ENCODE measurements at regions not wholly inside any gene's neighbourhood (a gene's known extent, or its start where the extent isn't known, plus 50 kb on each side); places are given as distances from the start of the nearest gene placed in this dataset.

DNA sequence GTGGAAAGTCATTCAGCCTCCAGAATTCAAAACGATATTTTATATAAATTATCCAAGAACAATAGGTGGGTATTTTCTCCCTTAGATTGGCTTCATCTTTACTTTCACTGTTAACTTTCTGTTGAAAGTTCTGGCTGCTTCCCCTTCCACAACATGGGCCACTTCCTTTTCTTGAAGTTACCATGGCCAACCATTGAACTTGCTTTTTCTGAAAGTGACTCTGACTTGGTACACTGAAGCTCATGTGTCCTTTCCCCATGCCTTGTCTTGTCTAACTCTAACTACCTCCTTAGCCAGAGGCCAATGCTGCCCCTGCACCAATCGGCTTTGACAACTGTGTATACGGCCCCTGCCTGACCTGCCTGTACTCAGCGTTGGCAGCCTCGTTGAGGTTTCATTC lies 225.2 kb downstream of the FAT3 start (continued):
- TF ChIP-seq, protein P1, sequence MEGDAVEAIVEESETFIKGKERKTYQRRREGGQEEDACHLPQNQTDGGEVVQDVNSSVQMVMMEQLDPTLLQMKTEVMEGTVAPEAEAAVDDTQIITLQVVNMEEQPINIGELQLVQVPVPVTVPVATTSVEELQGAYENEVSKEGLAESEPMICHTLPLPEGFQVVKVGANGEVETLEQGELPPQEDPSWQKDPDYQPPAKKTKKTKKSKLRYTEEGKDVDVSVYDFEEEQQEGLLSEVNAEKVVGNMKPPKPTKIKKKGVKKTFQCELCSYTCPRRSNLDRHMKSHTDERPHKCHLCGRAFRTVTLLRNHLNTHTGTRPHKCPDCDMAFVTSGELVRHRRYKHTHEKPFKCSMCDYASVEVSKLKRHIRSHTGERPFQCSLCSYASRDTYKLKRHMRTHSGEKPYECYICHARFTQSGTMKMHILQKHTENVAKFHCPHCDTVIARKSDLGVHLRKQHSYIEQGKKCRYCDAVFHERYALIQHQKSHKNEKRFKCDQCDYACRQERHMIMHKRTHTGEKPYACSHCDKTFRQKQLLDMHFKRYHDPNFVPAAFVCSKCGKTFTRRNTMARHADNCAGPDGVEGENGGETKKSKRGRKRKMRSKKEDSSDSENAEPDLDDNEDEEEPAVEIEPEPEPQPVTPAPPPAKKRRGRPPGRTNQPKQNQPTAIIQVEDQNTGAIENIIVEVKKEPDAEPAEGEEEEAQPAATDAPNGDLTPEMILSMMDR (IDR thresholded peaks at IDR 0.05) = no peak
- TF ChIP-seq RCOR1 (IDR thresholded peaks at IDR 0.05; ENCODE audit: low read length) (no peak), RAD21 (IDR thresholded peaks at IDR 0.05; ENCODE audit: low read length) (no peak), FOSL2 (IDR thresholded peaks at IDR 0.05; ENCODE audit: borderline replicate concordance, low read depth) (no peak)
- TF ChIP-seq, protein P2, sequence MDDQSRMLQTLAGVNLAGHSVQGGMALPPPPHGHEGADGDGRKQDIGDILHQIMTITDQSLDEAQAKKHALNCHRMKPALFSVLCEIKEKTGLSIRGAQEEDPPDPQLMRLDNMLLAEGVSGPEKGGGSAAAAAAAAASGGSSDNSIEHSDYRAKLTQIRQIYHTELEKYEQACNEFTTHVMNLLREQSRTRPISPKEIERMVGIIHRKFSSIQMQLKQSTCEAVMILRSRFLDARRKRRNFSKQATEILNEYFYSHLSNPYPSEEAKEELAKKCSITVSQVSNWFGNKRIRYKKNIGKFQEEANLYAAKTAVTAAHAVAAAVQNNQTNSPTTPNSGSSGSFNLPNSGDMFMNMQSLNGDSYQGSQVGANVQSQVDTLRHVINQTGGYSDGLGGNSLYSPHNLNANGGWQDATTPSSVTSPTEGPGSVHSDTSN (IDR thresholded peaks at IDR 0.05) = no peak

DNA sequence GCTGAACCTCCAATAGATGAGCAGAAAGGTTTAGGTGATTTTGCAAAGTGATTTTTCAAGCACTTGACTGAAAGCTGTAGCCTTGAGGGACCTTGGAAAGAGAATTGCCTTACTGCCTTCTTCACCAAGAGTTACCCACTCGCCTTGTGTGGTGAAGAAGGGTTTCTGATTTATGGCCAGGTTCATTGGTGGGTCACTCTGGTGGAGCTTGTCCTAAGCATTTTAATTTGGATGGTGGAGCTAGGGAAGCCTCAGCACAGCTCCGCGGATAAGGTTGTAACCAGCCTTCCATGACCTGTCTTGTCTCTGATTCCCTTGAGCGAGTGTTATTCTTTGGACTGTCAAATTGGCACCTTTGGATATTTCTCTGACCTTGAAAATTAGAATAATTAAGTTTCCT lies 226.4 kb downstream of the FAT3 start:
- Histone ChIP-seq H3K4me2 (no peak overlapping the region), H3K27ac (ENCODE audit: low read depth in 2 of 2, low read length in 1 of 2) (no peak overlapping the region), H3K36me3 (replicated peaks in 1 of 2; ENCODE audit: control insufficient read depth in 1 of 2, insufficient read depth in 2 of 2, low read length in 1 of 2) (no peaks in the 10 kb centered on the region), H3K4me1 (ENCODE audit: control insufficient read depth in 1 of 2, insufficient read depth in 2 of 2, low read depth in 1 of 2, low read length in 1 of 2) (peaks cover 0 to 4% of the 10 kb centered on the region in 2 experiments; a peak in 3 of 4 replicates), H3K79me2 (ENCODE audit: insufficient read depth) (no peaks in the 10 kb centered on the region), H3F3A (replicated peaks; ENCODE audit: insufficient read depth) (peaks cover 16% of the 10 kb centered on the region), H3K4me3 (ENCODE audit: low read depth in 2 of 2, low read length in 1 of 2) (no peak overlapping the region), H4K20me1 (ENCODE audit: insufficient read depth) (no peaks in the 10 kb centered on the region), H2AFZ (ENCODE audit: low read depth) (no peak overlapping the region), H3K27me3 (ENCODE audit: insufficient read depth) (no peaks in the 10 kb centered on the region), H3K9me3 (no peaks in the 10 kb centered on the region), H3K9ac (no peak overlapping the region), H3K9me2 (no peaks in the 10 kb centered on the region)
- 93% methylated on average over 4 of the region's 4 CpGs for WGBS (ENCODE audit: low lambda C conversion rate)
- TF ChIP-seq TEAD4 (IDR thresholded peaks at IDR 0.05; ENCODE audit: borderline replicate concordance, insufficient read depth) = no peak
- TF ChIP-seq, protein P3, sequence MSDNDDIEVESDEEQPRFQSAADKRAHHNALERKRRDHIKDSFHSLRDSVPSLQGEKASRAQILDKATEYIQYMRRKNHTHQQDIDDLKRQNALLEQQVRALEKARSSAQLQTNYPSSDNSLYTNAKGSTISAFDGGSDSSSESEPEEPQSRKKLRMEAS (IDR thresholded peaks at IDR 0.05; ENCODE audit: low read depth) = no peak
- TF ChIP-seq SIN3A (IDR thresholded peaks at IDR 0.05; ENCODE audit: borderline replicate concordance, low read depth, low read length) = no peak
- TF ChIP-seq EP300 (IDR thresholded peaks at IDR 0.05; ENCODE audit: borderline replicate concordance in 1 of 2, low read depth in 1 of 2, low read length in 1 of 2) = no peak
- TF ChIP-seq, protein P4, sequence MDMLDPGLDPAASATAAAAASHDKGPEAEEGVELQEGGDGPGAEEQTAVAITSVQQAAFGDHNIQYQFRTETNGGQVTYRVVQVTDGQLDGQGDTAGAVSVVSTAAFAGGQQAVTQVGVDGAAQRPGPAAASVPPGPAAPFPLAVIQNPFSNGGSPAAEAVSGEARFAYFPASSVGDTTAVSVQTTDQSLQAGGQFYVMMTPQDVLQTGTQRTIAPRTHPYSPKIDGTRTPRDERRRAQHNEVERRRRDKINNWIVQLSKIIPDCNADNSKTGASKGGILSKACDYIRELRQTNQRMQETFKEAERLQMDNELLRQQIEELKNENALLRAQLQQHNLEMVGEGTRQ (IDR thresholded peaks at IDR 0.05; ENCODE audit: borderline replicate concordance, low read depth, low read length) = no peak
- TF ChIP-seq, protein P5, sequence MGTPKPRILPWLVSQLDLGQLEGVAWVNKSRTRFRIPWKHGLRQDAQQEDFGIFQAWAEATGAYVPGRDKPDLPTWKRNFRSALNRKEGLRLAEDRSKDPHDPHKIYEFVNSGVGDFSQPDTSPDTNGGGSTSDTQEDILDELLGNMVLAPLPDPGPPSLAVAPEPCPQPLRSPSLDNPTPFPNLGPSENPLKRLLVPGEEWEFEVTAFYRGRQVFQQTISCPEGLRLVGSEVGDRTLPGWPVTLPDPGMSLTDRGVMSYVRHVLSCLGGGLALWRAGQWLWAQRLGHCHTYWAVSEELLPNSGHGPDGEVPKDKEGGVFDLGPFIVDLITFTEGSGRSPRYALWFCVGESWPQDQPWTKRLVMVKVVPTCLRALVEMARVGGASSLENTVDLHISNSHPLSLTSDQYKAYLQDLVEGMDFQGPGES (IDR thresholded peaks at IDR 0.05; ENCODE audit: low read depth, low read length) = no peak
- no peak for TF ChIP-seq JUND (IDR thresholded peaks at IDR 0.05)
- TF ChIP-seq NFIC (IDR thresholded peaks at IDR 0.05; ENCODE audit: borderline replicate concordance) = no peak
- TF ChIP-seq GATA2 (CRISPR knock-in tag; IDR thresholded peaks at IDR 0.05) = no peak
- TF ChIP-seq, protein P6, sequence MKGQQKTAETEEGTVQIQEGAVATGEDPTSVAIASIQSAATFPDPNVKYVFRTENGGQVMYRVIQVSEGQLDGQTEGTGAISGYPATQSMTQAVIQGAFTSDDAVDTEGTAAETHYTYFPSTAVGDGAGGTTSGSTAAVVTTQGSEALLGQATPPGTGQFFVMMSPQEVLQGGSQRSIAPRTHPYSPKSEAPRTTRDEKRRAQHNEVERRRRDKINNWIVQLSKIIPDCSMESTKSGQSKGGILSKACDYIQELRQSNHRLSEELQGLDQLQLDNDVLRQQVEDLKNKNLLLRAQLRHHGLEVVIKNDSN (IDR thresholded peaks at IDR 0.05; ENCODE audit: borderline replicate concordance, low read depth) = no peak
- no peak for TF ChIP-seq RXRA (IDR thresholded peaks at IDR 0.05; ENCODE audit: borderline replicate concordance, low read depth)
- no peak for TF ChIP-seq RCOR1 (IDR thresholded peaks at IDR 0.05; ENCODE audit: low read length)
- TF ChIP-seq TCF12 (IDR thresholded peaks at IDR 0.05) = no peak
- TF ChIP-seq NRF1 (IDR thresholded peaks at IDR 0.05; ENCODE audit: low read depth, low read length) = no peak
- no peak for TF ChIP-seq FOXM1 (IDR thresholded peaks at IDR 0.05; ENCODE audit: low read depth)
- TF ChIP-seq FOSL2 (IDR thresholded peaks at IDR 0.05; ENCODE audit: borderline replicate concordance, low read depth) = no peak
- CTCF ChIA-PET = no interaction called here
- DNase-seq = no peak
- POLR2A ChIA-PET = no interaction called here

Data from SK-N-SH (cell line).